ENCODE measurements at regions not wholly inside any gene's neighbourhood (a gene's known extent, or its start where the extent isn't known, plus 50 kb on each side); places are given as distances from the start of the nearest gene placed in this dataset.

- SMC1A ChIA-PET (ENCODE audit: uncharacterized antibody, unreplicated experiment), result no interaction called here
- Histone ChIP-seq H3K4me3 (no peak overlapping the region), H2AFZ (ENCODE audit: control insufficient read depth, low read depth, low read length) (no peak overlapping the region), H3K79me2 (ENCODE audit: control insufficient read depth, insufficient read depth, low read length) (no peaks in the 10 kb centered on the region), H3K36me3 (ENCODE audit: control insufficient read depth in 2 of 2, insufficient read depth in 2 of 2, low read length in 1 of 2) (no peaks in the 10 kb centered on the region), H4K20me1 (ENCODE audit: control insufficient read depth, insufficient read depth) (no peaks in the 10 kb centered on the region), H3K9ac (ENCODE audit: control insufficient read depth, insufficient read depth, low read length) (no peak overlapping the region), H3K4me1 (ENCODE audit: control insufficient read depth, insufficient read depth, low read length) (no peaks in the 10 kb centered on the region), H3K27ac (ENCODE audit: control insufficient read depth, insufficient read depth) (no peak overlapping the region), H3K27me3 (replicated peaks in 1 of 2; ENCODE audit: control insufficient read depth in 2 of 2, insufficient read depth in 2 of 2, low read length in 1 of 2) (peaks cover 0 to 2% of the 10 kb centered on the region in 2 experiments; a peak in 1 of 4 replicates), H3K4me2 (ENCODE audit: control insufficient read depth, insufficient read depth) (no peak overlapping the region), H3K9me3 (replicated peaks; ENCODE audit: control insufficient read depth, insufficient read depth, low read length) (no peaks in the 10 kb centered on the region)
- no peak for FAIRE-seq
- no peak for DNase-seq (ENCODE audit: low read depth, low spot score)
- TF ChIP-seq BHLHE40 (IDR thresholded peaks at IDR 0.05; ENCODE audit: borderline replicate concordance in 1 of 2, low read depth in 2 of 2, low read length in 1 of 2), result no peak
- no peak for TF ChIP-seq CEBPZ (IDR thresholded peaks at IDR 0.05; ENCODE audit: low read depth, low read length)
- no peak for TF ChIP-seq STAT1 (conservative IDR thresholded peaks at IDR 0.05)
- TF ChIP-seq MYB (IDR thresholded peaks at IDR 0.05; ENCODE audit: borderline replicate concordance, low read depth, low read length), result no peak
- TF ChIP-seq, protein P1, sequence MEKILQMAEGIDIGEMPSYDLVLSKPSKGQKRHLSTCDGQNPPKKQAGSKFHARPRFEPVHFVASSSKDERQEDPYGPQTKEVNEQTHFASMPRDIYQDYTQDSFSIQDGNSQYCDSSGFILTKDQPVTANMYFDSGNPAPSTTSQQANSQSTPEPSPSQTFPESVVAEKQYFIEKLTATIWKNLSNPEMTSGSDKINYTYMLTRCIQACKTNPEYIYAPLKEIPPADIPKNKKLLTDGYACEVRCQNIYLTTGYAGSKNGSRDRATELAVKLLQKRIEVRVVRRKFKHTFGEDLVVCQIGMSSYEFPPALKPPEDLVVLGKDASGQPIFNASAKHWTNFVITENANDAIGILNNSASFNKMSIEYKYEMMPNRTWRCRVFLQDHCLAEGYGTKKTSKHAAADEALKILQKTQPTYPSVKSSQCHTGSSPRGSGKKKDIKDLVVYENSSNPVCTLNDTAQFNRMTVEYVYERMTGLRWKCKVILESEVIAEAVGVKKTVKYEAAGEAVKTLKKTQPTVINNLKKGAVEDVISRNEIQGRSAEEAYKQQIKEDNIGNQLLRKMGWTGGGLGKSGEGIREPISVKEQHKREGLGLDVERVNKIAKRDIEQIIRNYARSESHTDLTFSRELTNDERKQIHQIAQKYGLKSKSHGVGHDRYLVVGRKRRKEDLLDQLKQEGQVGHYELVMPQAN (conservative IDR thresholded peaks at IDR 0.05), result no peak
- no peak for ATAC-seq
- 38% methylated on average over 8 of the region's 9 CpGs for WGBS (ENCODE audit: insufficient coverage, insufficient replicate concordance, low lambda C conversion rate, missing lambda C conversion rate)
- POLR2A ChIA-PET, result no interaction called here
- no TSS peak for BruUV-seq (replicated peaks)
- RAD21 ChIA-PET (ENCODE audit: unreplicated experiment), result no interaction called here
- CTCF ChIA-PET, result no interaction called here
- intact Hi-C loops (cut with micrococcal nuclease; ENCODE audit: unreplicated experiment), result no loop called here
- in situ Hi-C loops (cut with MboI), result no loop called here
Observed at GRCh38 chr1:30171537-30172298, 551.7 kb downstream of the MATN1 start.
